GM19452 (cell line): ENCODE measurements at regions not wholly inside any gene's neighbourhood (a gene's known extent, or its start where the extent isn't known, plus 50 kb on each side); places are given as distances from the start of the nearest gene placed in this dataset.

ENCODE experiments used
- ATAC-seq: cut with Tn5 transposase; IDR thresholded peaks from one replicate; pipeline ENCODE4 v1.9.1; 2021; ENCODE audit not compliant: unreplicated experiment

- no peak for ATAC-seq
Measured at GRCh38 chr17:15048933-15049794, 216.0 kb downstream of the PMP22 start.

GRCh38 chr17:15048381-15048780, 216.7 kb downstream of the PMP22 start:
- no peak for ATAC-seq

- ATAC-seq: no peak
Measured at GRCh38 chr17:15042311-15042710, 222.8 kb downstream of the PMP22 start.

GRCh38 chr17:15039366-15039765, 225.8 kb downstream of the PMP22 start:
- ATAC-seq: no peak

GRCh38 chr17:15038656-15039055, 226.5 kb downstream of the PMP22 start:
- no peak for ATAC-seq

GRCh38 chr17:15036238-15036637, 228.9 kb downstream of the PMP22 start:
- ATAC-seq: no peak

GRCh38 chr17:15031975-15032374, 233.2 kb downstream of the PMP22 start:
- ATAC-seq: no peak

- ATAC-seq: no peak
Measured at GRCh38 chr17:15029469-15029868, 235.7 kb downstream of the PMP22 start.

GRCh38 chr17:15027853-15028252, 237.3 kb downstream of the PMP22 start:
- ATAC-seq: no peak

GRCh38 chr17:15026088-15026487, 239.0 kb downstream of the PMP22 start:
- ATAC-seq: no peak

- no peak for ATAC-seq
Measured at GRCh38 chr17:15023589-15024336, 241.4 kb downstream of the PMP22 start.

- ATAC-seq: no peak
Measured at GRCh38 chr17:15019158-15019557, 246.0 kb downstream of the PMP22 start.

GRCh38 chr17:15012351-15012980, 252.7 kb downstream of the PMP22 start:
- ATAC-seq: no peak

- no peak for ATAC-seq
Measured at GRCh38 chr17:15009087-15009486, 256.0 kb downstream of the PMP22 start.

GRCh38 chr17:15007147-15007553, 258.0 kb downstream of the PMP22 start:
- no peak for ATAC-seq

- ATAC-seq: no peak
Measured at GRCh38 chr17:15006421-15007128, 258.6 kb downstream of the PMP22 start.

GRCh38 chr17:15000661-15001060, 264.5 kb downstream of the PMP22 start:
- no peak for ATAC-seq

- ATAC-seq: no peak
Measured at GRCh38 chr17:14997290-14997689, 267.8 kb downstream of the PMP22 start.

GRCh38 chr17:14986127-14986526, 279.0 kb downstream of the PMP22 start:
- ATAC-seq: no peak

- no peak for ATAC-seq
Measured at GRCh38 chr17:14972844-14973243, 292.3 kb downstream of the PMP22 start.

- no peak for ATAC-seq
Measured at GRCh38 chr17:14971054-14971453, 294.1 kb downstream of the PMP22 start.
